ENCODE measurements at regions not wholly inside any gene's neighbourhood (a gene's known extent, or its start where the extent isn't known, plus 50 kb on each side); places are given as distances from the start of the nearest gene placed in this dataset.

GRCh38 chr21:19700476-19700875 lies 1296.9 kb upstream of the TMPRSS15 start (continued):
- TF ChIP-seq AFF1 (IDR thresholded peaks at IDR 0.05; ENCODE audit: low read depth in 1 of 2, partially characterized antibody in 2 of 2) (no peak), XRCC5 (IDR thresholded peaks at IDR 0.05; ENCODE audit: low read depth, low read length) (no peak), HINFP (tag; conservative IDR thresholded peaks at IDR 0.05; ENCODE audit: low read depth) (no peak), IRF2 (CRISPR knock-in tag; IDR thresholded peaks at IDR 0.05) (no peak), ZBTB26 (CRISPR knock-in tag; IDR thresholded peaks at IDR 0.05) (no peak), ZNF551 (CRISPR knock-in tag; IDR thresholded peaks at IDR 0.05) (no peak)

Data from K562 (cell line).